ENCODE measurements at regions not wholly inside any gene's neighbourhood (a gene's known extent, or its start where the extent isn't known, plus 50 kb on each side); places are given as distances from the start of the nearest gene placed in this dataset.
A peak's percentile ranks its signal among the peaks of the same experiment; 100 is the strongest.

- H4K20me1 ChIP-seq (replicated peaks; ENCODE audit: insufficient read depth) = no peaks in the 10 kb centered on the region
- Mint-ChIP-seq H3K27me3 (ENCODE audit: insufficient read depth, low read depth, poor library complexity) (no peaks in the 10 kb centered on the region), H3K4me1 (peaks cover 3% of the 10 kb centered on the region; the same call in 2 of the 3 replicates), H3K4me3 (no peak overlapping the region), H3K9me3 (no peaks in the 10 kb centered on the region), H3K27ac (peak overlapping the region; percentile 57; the same call in 1 of the 2 replicates), H3K36me3 (ENCODE audit: low read depth) (no peaks in the 10 kb centered on the region)
- H3K79me2 ChIP-seq (replicated peaks; ENCODE audit: insufficient read depth) = no peaks in the 10 kb centered on the region
- H3K27ac ChIP-seq (ENCODE audit: low read depth) = no peak overlapping the region
- H3K4me3 ChIP-seq = no peak overlapping the region
- TF ChIP-seq EZH2 (IDR thresholded peaks at IDR 0.05; ENCODE audit: low read depth, unreplicated experiment) = no peak
- TF ChIP-seq REST (IDR thresholded peaks at IDR 0.05; ENCODE audit: unreplicated experiment) = no peak
- no peak for TF ChIP-seq ETS1 (IDR thresholded peaks at IDR 0.05)
- no peak for TF ChIP-seq CTCF (conservative IDR thresholded peaks at IDR 0.05; ENCODE audit: low read depth in 2 of 2)
- TF ChIP-seq ZNF462 (CRISPR knock-in tag; IDR thresholded peaks at IDR 0.05) = no peak
- TF ChIP-seq STAT1 (IDR thresholded peaks at IDR 0.05; ENCODE audit: unreplicated experiment) = no peak
- TF ChIP-seq JUNB (IDR thresholded peaks at IDR 0.05; ENCODE audit: unreplicated experiment) = no peak
- TF ChIP-seq ZNF331 (CRISPR knock-in tag; IDR thresholded peaks at IDR 0.05; ENCODE audit: low read depth) = no peak
- no peak for TF ChIP-seq CREB1 (CRISPR knock-in tag; IDR thresholded peaks at IDR 0.05; ENCODE audit: low read depth)
- no peaks in the 10 kb centered on the region for H3K27me3 ChIP-seq (ENCODE audit: insufficient read depth)
- H3F3A ChIP-seq (replicated peaks; ENCODE audit: low read depth) = no peaks in the 10 kb centered on the region
- no peak overlapping the region for H2AFZ ChIP-seq
- H3K36me3 ChIP-seq (ENCODE audit: insufficient read depth) = no peaks in the 10 kb centered on the region
- ATAC-seq (no peak), DNase-seq (ENCODE audit: low spot score) (no peak)
- no peaks in the 10 kb centered on the region for H3K9me2 ChIP-seq (ENCODE audit: insufficient read depth)
- H3K4me2 ChIP-seq = no peak overlapping the region
- no peaks in the 10 kb centered on the region for H3K4me1 ChIP-seq (ENCODE audit: insufficient read depth)
These were observed 97.9 kb upstream of the ANK3 start for GRCh38 chr10:60487543-60487942.

Data from GM23338 (cell line).